GM21723 (cell line): ENCODE measurements at regions not wholly inside any gene's neighbourhood (a gene's known extent, or its start where the extent isn't known, plus 50 kb on each side); places are given as distances from the start of the nearest gene placed in this dataset.

ENCODE experiments used
- ATAC-seq: cut with Tn5 transposase; IDR thresholded peaks from one replicate; pipeline ENCODE4 v1.9.1; 2021; ENCODE audit warnings: mild to moderate bottlenecking, moderate library complexity; ENCODE audit not compliant: unreplicated experiment

GRCh38 chr2:144217853-144218633 is 301.9 kb downstream of the ZEB2 start:
- no peak for ATAC-seq

- ATAC-seq = peak; percentile 70
Measured at GRCh38 chr2:144215701-144216675, 303.9 kb downstream of the ZEB2 start.

- no peak for ATAC-seq
Measured at GRCh38 chr2:144215207-144215606, 304.7 kb downstream of the ZEB2 start.

GRCh38 chr2:144213797-144214196 is 306.1 kb downstream of the ZEB2 start:
- peak; percentile 89 for ATAC-seq

GRCh38 chr2:144211826-144212225 is 308.1 kb downstream of the ZEB2 start:
- ATAC-seq = no peak

GRCh38 chr2:144211065-144211464 is 308.9 kb downstream of the ZEB2 start:
- no peak for ATAC-seq

- ATAC-seq = no peak
Measured at GRCh38 chr2:144210076-144210475, 309.8 kb downstream of the ZEB2 start.

GRCh38 chr2:144208924-144209323 is 311.0 kb downstream of the ZEB2 start:
- ATAC-seq = no peak

- ATAC-seq = no peak
Measured at GRCh38 chr2:144206019-144206418, 313.9 kb downstream of the ZEB2 start.

GRCh38 chr2:144201868-144202468 is 318.0 kb downstream of the ZEB2 start:
- no peak for ATAC-seq

GRCh38 chr2:144201126-144201525 is 318.8 kb downstream of the ZEB2 start:
- ATAC-seq = no peak

GRCh38 chr2:144198116-144198515 is 321.8 kb downstream of the ZEB2 start:
- no peak for ATAC-seq

GRCh38 chr2:144194326-144195071 is 325.4 kb downstream of the ZEB2 start:
- no peak for ATAC-seq

- no peak for ATAC-seq
Measured at GRCh38 chr2:144190908-144191605, 328.9 kb downstream of the ZEB2 start.

- peak; percentile 98 for ATAC-seq
Measured at GRCh38 chr2:144183727-144184126, 336.2 kb downstream of the ZEB2 start.

GRCh38 chr2:144181001-144181400 is 338.9 kb downstream of the ZEB2 start:
- no peak for ATAC-seq

- ATAC-seq = no peak
Measured at GRCh38 chr2:144180131-144180530, 339.8 kb downstream of the ZEB2 start.

GRCh38 chr2:144170179-144170578 is 349.7 kb downstream of the ZEB2 start:
- ATAC-seq = no peak

- ATAC-seq = no peak
Measured at GRCh38 chr2:144166743-144167142, 353.2 kb downstream of the ZEB2 start.

GRCh38 chr2:144165599-144166250 is 354.2 kb downstream of the ZEB2 start:
- ATAC-seq = no peak
